Hepatocyte (in vitro differentiated cells): ENCODE measurements at regions not wholly inside any gene's neighbourhood (a gene's known extent, or its start where the extent isn't known, plus 50 kb on each side); places are given as distances from the start of the nearest gene placed in this dataset.

ENCODE experiments used
- EZH2 ChIP-seq: fragments of 200-600 bp; sonication (generic); IDR thresholded peaks from 2 replicates; pipeline ENCODE4 v1.6.1; 2016; ENCODE audit warnings: antibody characterized with exemption, mild to moderate bottlenecking, borderline replicate concordance
- EZH2phosphoT487 ChIP-seq: fragments of 200-600 bp; sonication (generic); IDR thresholded peaks from one replicate; pipeline ENCODE4 v1.6.1; 2018; ENCODE audit warnings: antibody characterized with exemption, mild to moderate bottlenecking, low read depth, moderate library complexity; ENCODE audit not compliant: unreplicated experiment, severe bottlenecking
- TF ChIP-seq, protein P1 (sequence below): fragments of 200-600 bp; sonication (generic); IDR thresholded peaks from 2 replicates; pipeline ENCODE4 v1.5.1; 2016; ENCODE audit warnings: antibody characterized with exemption, mild to moderate bottlenecking; ENCODE audit not compliant: poor library complexity

DNA sequence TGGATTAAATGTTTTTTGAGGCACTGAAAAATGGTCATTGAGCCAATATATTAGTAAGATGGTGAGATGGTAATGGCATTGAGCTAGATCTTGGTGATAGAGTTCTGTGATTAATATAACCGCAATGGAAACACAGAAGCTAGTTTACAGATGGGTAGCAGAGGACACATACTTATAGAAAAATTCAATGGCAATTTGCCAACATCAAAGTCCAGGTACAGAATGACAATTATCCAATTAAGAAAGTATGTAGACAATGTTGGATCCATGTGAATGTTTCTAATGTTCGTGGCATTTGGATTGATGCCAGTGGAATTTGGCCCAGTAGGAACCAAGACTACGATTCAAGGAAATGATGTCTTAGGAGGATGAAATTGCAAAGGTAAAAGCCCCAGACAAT, 187.8 kb downstream of the GNAT3 start:
- TF ChIP-seq, protein P1, sequence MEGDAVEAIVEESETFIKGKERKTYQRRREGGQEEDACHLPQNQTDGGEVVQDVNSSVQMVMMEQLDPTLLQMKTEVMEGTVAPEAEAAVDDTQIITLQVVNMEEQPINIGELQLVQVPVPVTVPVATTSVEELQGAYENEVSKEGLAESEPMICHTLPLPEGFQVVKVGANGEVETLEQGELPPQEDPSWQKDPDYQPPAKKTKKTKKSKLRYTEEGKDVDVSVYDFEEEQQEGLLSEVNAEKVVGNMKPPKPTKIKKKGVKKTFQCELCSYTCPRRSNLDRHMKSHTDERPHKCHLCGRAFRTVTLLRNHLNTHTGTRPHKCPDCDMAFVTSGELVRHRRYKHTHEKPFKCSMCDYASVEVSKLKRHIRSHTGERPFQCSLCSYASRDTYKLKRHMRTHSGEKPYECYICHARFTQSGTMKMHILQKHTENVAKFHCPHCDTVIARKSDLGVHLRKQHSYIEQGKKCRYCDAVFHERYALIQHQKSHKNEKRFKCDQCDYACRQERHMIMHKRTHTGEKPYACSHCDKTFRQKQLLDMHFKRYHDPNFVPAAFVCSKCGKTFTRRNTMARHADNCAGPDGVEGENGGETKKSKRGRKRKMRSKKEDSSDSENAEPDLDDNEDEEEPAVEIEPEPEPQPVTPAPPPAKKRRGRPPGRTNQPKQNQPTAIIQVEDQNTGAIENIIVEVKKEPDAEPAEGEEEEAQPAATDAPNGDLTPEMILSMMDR = no peak
- TF ChIP-seq EZH2 (no peak), EZH2phosphoT487 (no peak)
